HCT116 (cell line): ENCODE measurements at regions not wholly inside any gene's neighbourhood (a gene's known extent, or its start where the extent isn't known, plus 50 kb on each side); places are given as distances from the start of the nearest gene placed in this dataset.

Experiments used
- ATAC-seq: fragments of 200-7000 bp; cut with Tn5 transposase; 2 replicates; pipeline ENCODE4 v1.9.1; 2020; ENCODE audit warnings: mild to moderate bottlenecking, moderate library complexity
- BruUV-seq: library from RNA; stranded (reverse); fragments of 400-500 nt; replicated peaks from 2 replicates; lab custom pipeline; 2021; lab: Mats Ljungman, UMichigan
- CTCF ChIA-PET: fragments of 300-600 bp; sonication (Branson Sonifier 250); formaldehyde crosslinking; loops from one replicate; lab custom pipeline; 2021; ENCODE audit warnings: antibody characterized with exemption; lab: Charles Lee
- POLR2A ChIA-PET: fragments of 300-600, 350-600 bp; sonication (Branson Sonifier 250); formaldehyde crosslinking; loops from one replicate; lab custom pipeline; 2021; ENCODE audit warnings: antibody characterized with exemption; lab: Charles Lee
- RAD21 ChIA-PET, 2 experiments: fragments of 300-600 bp; sonication (Branson Sonifier 250); formaldehyde crosslinking; loops; one replicate each; lab custom pipeline; 2023; ENCODE audit warnings: low total read pairs in 2 of 2; ENCODE audit not compliant: uncharacterized antibody in 2 of 2, unreplicated experiment in 2 of 2, low non-redundant PET in 1 of 2; lab: Charles Lee
- DNase-seq: peaks from one replicate; pipeline ENCODE4 v3.0.0-alpha.2; 2010; ENCODE audit warnings: low read depth, low spot score
- H2AFZ ChIP-seq: fragments of 200-600 bp; shearing (Covaris generic), sonication (generic); 2 replicates; pipeline ENCODE4 v1.6.1; 2017; ENCODE audit warnings: low read depth, mixed run types, mixed read lengths, antibody characterized with exemption, low read length; ENCODE audit not compliant: poor library complexity, severe bottlenecking
- H3K27ac ChIP-seq: 2 replicates; pipeline ENCODE4 v1.5.1; 2012; ENCODE audit warnings: low read depth, low read length
- H3K27me3 ChIP-seq: fragments of 200-600 bp; sonication (generic); 2 replicates; pipeline ENCODE4 v1.6.1; 2016; ENCODE audit warnings: mixed run types, low read length, mixed read lengths; ENCODE audit not compliant: insufficient read depth
- H3K36me3 ChIP-seq, 2 experiments: fragments of 200-500 bp in 1 of 2; fragments of 200-600 bp in 1 of 2; sonication (Bioruptor generic) in 1 of 2; sonication (generic) in 1 of 2; 2 replicates each; pipeline versions ENCODE4 v1.5.1 to v1.6.1; 2014 to 2016; ENCODE audit warnings: low read length in 2 of 2, inconsistent platforms in 1 of 2, mixed read lengths in 1 of 2, mixed run types in 1 of 2; ENCODE audit not compliant: insufficient read depth in 2 of 2, control insufficient read depth in 1 of 2
- H3K4me1 ChIP-seq, 2 experiments: fragments of 200-600 bp in 1 of 2; sonication (generic) in 1 of 2; 2 replicates each; pipeline versions ENCODE4 v1.5.1 to v1.6.1; 2012 to 2017; ENCODE audit warnings: low read length in 2 of 2, inconsistent platforms in 1 of 2, mild to moderate bottlenecking in 1 of 2, mixed read lengths in 1 of 2, mixed run types in 1 of 2, moderate library complexity in 1 of 2; ENCODE audit not compliant: insufficient read depth in 2 of 2, control insufficient read depth in 1 of 2
- H3K4me2 ChIP-seq: fragments of 200-600 bp; sonication (generic); 2 replicates; pipeline ENCODE4 v1.6.1; 2017; ENCODE audit warnings: mixed run types, low read length, mixed read lengths
- H3K4me3 ChIP-seq, 2 experiments: fragments of 200-600 bp in 1 of 2; sonication (generic) in 1 of 2; replicated peaks in 1 of 2; 2 replicates each; pipeline ENCODE4 v1.5.1; 2011 to 2016; ENCODE audit warnings: low read length in 2 of 2, control low read depth in 1 of 2, low read depth in 1 of 2, mild to moderate bottlenecking in 1 of 2, mixed read lengths in 1 of 2, mixed run types in 1 of 2
- H3K79me2 ChIP-seq: fragments of 200-600 bp; sonication (generic); 2 replicates; pipeline ENCODE4 v1.6.1; 2017; ENCODE audit warnings: mild to moderate bottlenecking, mixed run types, low read length, moderate library complexity, mixed read lengths; ENCODE audit not compliant: insufficient read depth
- H3K9ac ChIP-seq: fragments of 200-600 bp; sonication (generic); 2 replicates; pipeline ENCODE4 v1.6.1; 2016; ENCODE audit warnings: low read length, mixed read lengths
- H3K9me2 ChIP-seq: fragments of 200-600 bp; sonication (generic), shearing (Covaris generic); 2 replicates; pipeline ENCODE4 v1.6.1; 2017; ENCODE audit warnings: mixed run types, mild to moderate bottlenecking, moderate library complexity; ENCODE audit not compliant: insufficient read depth
- H3K9me3 ChIP-seq, 2 experiments: fragments of 200-500 bp in 1 of 2; fragments of 200-600 bp in 1 of 2; sonication (Bioruptor generic) in 1 of 2; sonication (generic) in 1 of 2; 2 replicates each; pipeline ENCODE4 v1.6.1; 2014 to 2017; ENCODE audit warnings: low read length in 2 of 2, mixed read lengths in 2 of 2, inconsistent platforms in 1 of 2, low read depth in 1 of 2, mild to moderate bottlenecking in 1 of 2, mixed run types in 1 of 2, moderate library complexity in 1 of 2; ENCODE audit not compliant: control insufficient read depth in 1 of 2, insufficient read depth in 1 of 2
- H4K20me1 ChIP-seq: fragments of 200-600 bp; sonication (generic), shearing (Covaris generic); 2 replicates; pipeline ENCODE4 v1.6.1; 2017; ENCODE audit warnings: mixed run types, mild to moderate bottlenecking, moderate library complexity; ENCODE audit not compliant: insufficient read depth
- CBX3 ChIP-seq: IDR thresholded peaks from 2 replicates; pipeline ENCODE4 v1.6.1; 2012; ENCODE audit warnings: low read depth
- EGR1 ChIP-seq: IDR thresholded peaks from 2 replicates; pipeline ENCODE4 v1.6.1; 2012; ENCODE audit warnings: low read depth
- FOSL1 ChIP-seq: IDR thresholded peaks from 2 replicates; pipeline ENCODE4 v1.6.1; 2012; ENCODE audit warnings: low read depth
- JUND ChIP-seq: IDR thresholded peaks from 2 replicates; pipeline ENCODE4 v1.6.1; 2012
- MAX ChIP-seq: IDR thresholded peaks from 2 replicates; pipeline ENCODE4 v1.6.1; 2012
- REST ChIP-seq: IDR thresholded peaks from 2 replicates; pipeline ENCODE4 v1.6.1; 2012; ENCODE audit warnings: low read depth
- SP1 ChIP-seq: IDR thresholded peaks from 2 replicates; pipeline ENCODE4 v1.6.1; 2012; ENCODE audit warnings: low read depth
- intact Hi-C: fragments of 100-400 bp; cut with micrococcal nuclease; formaldehyde crosslinking; loops from 2 replicates; pipeline ENCODE4 v1.10.0; 2022

- no peak for TF ChIP-seq REST
- TF ChIP-seq, all 23 proteins: peak for 7
Observed at GRCh38 chr18:34650121-34650545, 60.0 kb upstream of the DTNA start (continued).

GRCh38 chr18:34651586-34652369 is 58.3 kb upstream of the DTNA start:
- POLR2A ChIA-PET = no interaction called here
- ATAC-seq (peak; percentile 55; the same call in 1 of the 2 replicates), DNase-seq (no peak)
- Histone ChIP-seq H3K27me3 (no peaks in the 10 kb centered on the region), H3K9me2 (no peaks in the 10 kb centered on the region), H3K4me3 (no peak overlapping the region), H3K79me2 (no peaks in the 10 kb centered on the region), H3K36me3 (no peaks in the 10 kb centered on the region), H3K4me1 (peaks cover 6 to 24% of the 10 kb centered on the region in 2 experiments; a peak in 3 of 4 replicates), H3K4me2 (peak overlapping the region; percentile 15), H3K9me3 (no peaks in the 10 kb centered on the region), H2AFZ (no peak overlapping the region), H3K9ac (no peak overlapping the region), H3K27ac (peak overlapping the region; percentile 34; the same call in 1 of the 2 replicates), H4K20me1 (no peaks in the 10 kb centered on the region)
- RAD21 ChIA-PET = no interaction called here
- BruUV-seq = no TSS peak
- TF ChIP-seq SP1 (peak; percentile 21; the same call in 1 of the 2 replicates), EGR1 (no peak), FOSL1 (peak; percentile 45), JUND (peak; percentile 60), CBX3 (no peak), MAX (no peak)
- CTCF ChIA-PET = interaction anchor here (2.6 kb wide), 1 partner anchor 9 kb away, joined by 25 read pairs; no protein-coding TSS in a partner anchor
- intact Hi-C loops = no loop called here
